22Rv1 (cell line): ENCODE measurements at regions not wholly inside any gene's neighbourhood (a gene's known extent, or its start where the extent isn't known, plus 50 kb on each side); places are given as distances from the start of the nearest gene placed in this dataset.

Experiments used
- ZFX ChIP-seq: fragments of 450-650 bp; IDR thresholded peaks from 2 replicates; pipeline ENCODE4 v1.6.1; 2017; ENCODE audit warnings: antibody characterized with exemption, borderline replicate concordance
- TF ChIP-seq, protein P1 (sequence below): fragments of 450-650 bp; IDR thresholded peaks from 2 replicates; pipeline ENCODE4 v1.5.1; 2017; ENCODE audit warnings: mild to moderate bottlenecking

DNA sequence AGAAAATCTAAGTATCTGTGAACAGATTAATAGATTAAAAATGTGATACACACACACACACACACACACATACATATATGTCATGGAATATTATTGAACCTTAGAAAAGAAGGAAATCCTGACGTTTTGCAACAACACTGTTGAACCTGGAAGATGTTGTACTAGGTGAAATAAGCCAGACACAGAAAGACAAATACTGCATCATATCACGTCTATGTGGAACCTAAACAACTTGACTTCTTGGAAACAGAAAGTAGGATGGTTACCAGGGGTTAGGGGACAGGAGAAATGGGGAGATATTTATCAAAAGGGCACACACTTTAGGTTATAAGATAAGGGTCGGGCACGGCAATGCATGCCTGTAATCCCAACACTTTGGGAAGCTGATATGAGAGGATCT, 698.4 kb upstream of the ID2 start:
- TF ChIP-seq, protein P1, sequence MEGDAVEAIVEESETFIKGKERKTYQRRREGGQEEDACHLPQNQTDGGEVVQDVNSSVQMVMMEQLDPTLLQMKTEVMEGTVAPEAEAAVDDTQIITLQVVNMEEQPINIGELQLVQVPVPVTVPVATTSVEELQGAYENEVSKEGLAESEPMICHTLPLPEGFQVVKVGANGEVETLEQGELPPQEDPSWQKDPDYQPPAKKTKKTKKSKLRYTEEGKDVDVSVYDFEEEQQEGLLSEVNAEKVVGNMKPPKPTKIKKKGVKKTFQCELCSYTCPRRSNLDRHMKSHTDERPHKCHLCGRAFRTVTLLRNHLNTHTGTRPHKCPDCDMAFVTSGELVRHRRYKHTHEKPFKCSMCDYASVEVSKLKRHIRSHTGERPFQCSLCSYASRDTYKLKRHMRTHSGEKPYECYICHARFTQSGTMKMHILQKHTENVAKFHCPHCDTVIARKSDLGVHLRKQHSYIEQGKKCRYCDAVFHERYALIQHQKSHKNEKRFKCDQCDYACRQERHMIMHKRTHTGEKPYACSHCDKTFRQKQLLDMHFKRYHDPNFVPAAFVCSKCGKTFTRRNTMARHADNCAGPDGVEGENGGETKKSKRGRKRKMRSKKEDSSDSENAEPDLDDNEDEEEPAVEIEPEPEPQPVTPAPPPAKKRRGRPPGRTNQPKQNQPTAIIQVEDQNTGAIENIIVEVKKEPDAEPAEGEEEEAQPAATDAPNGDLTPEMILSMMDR = no peak
- no peak for TF ChIP-seq ZFX
